Endothelial cell of umbilical vein (primary cell): ENCODE measurements at regions not wholly inside any gene's neighbourhood (a gene's known extent, or its start where the extent isn't known, plus 50 kb on each side); places are given as distances from the start of the nearest gene placed in this dataset.

Experiments
- BruUV-seq: library from RNA; stranded (reverse); fragments of 400-500 nt; replicated peaks from 2 replicates; lab custom pipeline; 2021; lab: Mats Ljungman, UMichigan
- CTCF ChIA-PET: fragments of 300-600, 350-600 bp; sonication (Branson Sonifier 250); formaldehyde crosslinking; loops from one replicate; lab custom pipeline; 2021; ENCODE audit warnings: antibody characterized with exemption, inconsistent platforms; lab: Charles Lee
- POLR2A ChIA-PET: fragments of 300-600, 350-600 bp; sonication (Branson Sonifier 250); formaldehyde crosslinking; loops from one replicate; lab custom pipeline; 2021; ENCODE audit warnings: antibody characterized with exemption, inconsistent platforms; lab: Charles Lee
- DNase-seq: peaks from one replicate; pipeline ENCODE4 v3.0.0-alpha.2; 2011; ENCODE audit warnings: low read depth, low spot score
- FAIRE-seq: peaks from 2 replicates; lab custom pipeline; 2011; peaks lifted over from hg19 to GRCh38; lab: Jason Lieb, UNC
- H2AFZ ChIP-seq: 2 replicates; pipeline ENCODE4 v1.6.0; 2012; ENCODE audit warnings: low read depth, low read length, control low read depth, inconsistent platforms
- H3K27ac ChIP-seq: 2 replicates; pipeline ENCODE4 v1.5.1; 2011; ENCODE audit warnings: low read depth, mild to moderate bottlenecking, control low read depth, low read length, moderate library complexity; ENCODE audit not compliant: insufficient read depth
- H3K27me3 ChIP-seq, 2 experiments: 2 replicates each; pipeline versions ENCODE4 v1.6.0 to v1.6.1; 2011; ENCODE audit warnings: low read length in 2 of 2, mixed read lengths in 1 of 2; ENCODE audit not compliant: control insufficient read depth in 2 of 2, insufficient read depth in 2 of 2
- H3K36me3 ChIP-seq, 2 experiments: 2 replicates in 1 of 2; 3 replicates in 1 of 2; pipeline ENCODE4 v1.5.1; 2011; ENCODE audit warnings: low read length in 2 of 2, mild to moderate bottlenecking in 1 of 2, moderate library complexity in 1 of 2; ENCODE audit not compliant: control insufficient read depth in 2 of 2, insufficient read depth in 2 of 2; ENCODE audit errors: extremely low read depth in 1 of 2
- H3K4me1 ChIP-seq: 3 replicates; pipeline ENCODE4 v1.5.1; 2011; ENCODE audit warnings: mild to moderate bottlenecking, low read length; ENCODE audit not compliant: control insufficient read depth, insufficient read depth; ENCODE audit errors: extremely low read depth
- H3K4me2 ChIP-seq: 2 replicates; pipeline ENCODE4 v1.6.1; 2011; ENCODE audit warnings: low read length, control low read depth, mixed read lengths; ENCODE audit not compliant: insufficient read depth
- H3K4me3 ChIP-seq, 3 experiments: fragments of 200-600 bp in 1 of 3; sonication (generic), shearing (Covaris generic) in 1 of 3; replicated peaks in 1 of 3; 2 replicates each; pipeline ENCODE4 v1.5.1; 2011 to 2016; ENCODE audit warnings: control low read depth in 3 of 3, low read length in 3 of 3, mild to moderate bottlenecking in 2 of 3, inconsistent platforms in 1 of 3, low read depth in 1 of 3, moderate library complexity in 1 of 3; ENCODE audit not compliant: insufficient read depth in 1 of 3
- H3K79me2 ChIP-seq: 2 replicates; pipeline ENCODE4 v1.6.0; 2012; ENCODE audit warnings: low read length, inconsistent platforms; ENCODE audit not compliant: control insufficient read depth, insufficient read depth
- H3K9ac ChIP-seq: replicated peaks from 2 replicates; pipeline ENCODE3; 2011; ENCODE audit warnings: low read length, control low read depth; ENCODE audit not compliant: insufficient read depth; ENCODE audit errors: extremely low read depth
- H3K9me1 ChIP-seq: replicated peaks from 3 replicates; pipeline ENCODE4 v1.6.0; 2011; ENCODE audit warnings: mild to moderate bottlenecking, low read length; ENCODE audit not compliant: control insufficient read depth, insufficient read depth; ENCODE audit errors: extremely low read depth
- H3K9me3 ChIP-seq: replicated peaks from 2 replicates; pipeline ENCODE4 v1.5.1; 2012; ENCODE audit warnings: low read length, inconsistent platforms; ENCODE audit not compliant: control insufficient read depth, insufficient read depth
- H4K20me1 ChIP-seq: replicated peaks from 2 replicates; pipeline ENCODE3; 2011; ENCODE audit warnings: mild to moderate bottlenecking, low read length; ENCODE audit not compliant: control insufficient read depth, insufficient read depth; ENCODE audit errors: extremely low read depth
- CTCF ChIP-seq, 2 donors: IDR thresholded peaks; 1 replicate in 1 of 2; 2 replicates in 1 of 2; pipeline ENCODE4 v1.5.1; 2011; ENCODE audit warnings: low read length in 2 of 2, mild to moderate bottlenecking in 2 of 2, moderate library complexity in 2 of 2, control low read depth in 1 of 2, inconsistent platforms in 1 of 2, low read depth in 1 of 2; ENCODE audit not compliant: insufficient read depth in 1 of 2; ENCODE audit errors: extremely low read depth in 1 of 2
- EZH2 ChIP-seq: IDR thresholded peaks from 2 replicates; pipeline ENCODE4 v1.6.1; 2012; ENCODE audit warnings: borderline replicate concordance, low read depth, mild to moderate bottlenecking, moderate library complexity, low read length, inconsistent platforms; ENCODE audit not compliant: severe bottlenecking
- FOS ChIP-seq: IDR thresholded peaks from 2 replicates; pipeline ENCODE4 v1.6.1; 2011; ENCODE audit warnings: mild to moderate bottlenecking, low read length, moderate library complexity, borderline replicate concordance; ENCODE audit not compliant: insufficient read depth
- GATA2 ChIP-seq: IDR thresholded peaks from 2 replicates; pipeline ENCODE4 v1.7.0; 2011; ENCODE audit warnings: low read depth, mild to moderate bottlenecking, moderate library complexity, mixed read lengths, low read length; ENCODE audit not compliant: insufficient read length, insufficient read depth
- JUN ChIP-seq: IDR thresholded peaks from 2 replicates; pipeline ENCODE4 v1.6.1; 2011; ENCODE audit warnings: borderline replicate concordance, low read depth; ENCODE audit not compliant: insufficient read length, insufficient read depth
- MAX ChIP-seq: IDR thresholded peaks from 2 replicates; pipeline ENCODE4 v1.6.1; 2011; ENCODE audit not compliant: insufficient read depth, insufficient read length
- MYC ChIP-seq: IDR thresholded peaks from one replicate; pipeline ENCODE4 v1.6.1; 2011; ENCODE audit warnings: mild to moderate bottlenecking, low read depth, low read length
- POLR2A ChIP-seq: IDR thresholded peaks from 2 replicates; pipeline ENCODE4 v1.6.1; 2012; ENCODE audit warnings: low read depth, mild to moderate bottlenecking, control low read depth, low read length
- POLR2AphosphoS5 ChIP-seq: IDR thresholded peaks from 2 replicates; pipeline ENCODE4 v1.6.1; 2012; ENCODE audit warnings: low read depth, mild to moderate bottlenecking, control low read depth, low read length, moderate library complexity; ENCODE audit not compliant: insufficient read depth
- dilution Hi-C: fragments of 300-500 bp; cut with MboI; formaldehyde crosslinking; loops from one replicate; pipeline ENCODE4 v1.15.0; 2019; ENCODE audit warnings: low sequenced_read_pairs; ENCODE audit not compliant: extremely low pct_ligation_motif_present
- intact Hi-C: fragments of 100-400 bp; cut with micrococcal nuclease; formaldehyde crosslinking; loops from one replicate; pipeline ENCODE4 v1.10.0; 2022

- Histone ChIP-seq H3K9me1 (no peaks in the 10 kb centered on the region), H3K27ac (no peak overlapping the region), H3K4me2 (no peak overlapping the region), H3K36me3 (no peaks in the 10 kb centered on the region), H3K4me3 (no peak overlapping the region), H2AFZ (no peak overlapping the region), H3K79me2 (no peaks in the 10 kb centered on the region), H3K27me3 (no peaks in the 10 kb centered on the region), H3K4me1 (no peaks in the 10 kb centered on the region), H4K20me1 (no peaks in the 10 kb centered on the region), H3K9me3 (no peaks in the 10 kb centered on the region), H3K9ac (no peak overlapping the region)
- CTCF ChIA-PET, result no interaction called here
- TF ChIP-seq GATA2, result no peak
- no peak for TF ChIP-seq MYC
- no peak for TF ChIP-seq MAX
- TF ChIP-seq EZH2, result no peak
- no peak for TF ChIP-seq CTCF (IDR thresholded peaks at IDR 0.05; ENCODE audit: extremely low read depth in 1 of 2, insufficient read depth in 1 of 2, low read depth in 1 of 2, low read length in 2 of 2)
- no peak for TF ChIP-seq JUN
- TF ChIP-seq FOS, result no peak
- no peak for TF ChIP-seq POLR2AphosphoS5
- TF ChIP-seq POLR2A, result no peak
- FAIRE-seq (no peak), DNase-seq (no peak)
- dilution Hi-C loops, result no loop called here
- no TSS peak for BruUV-seq
- intact Hi-C loops, result no loop called here
- POLR2A ChIA-PET, result no interaction called here
Observed at GRCh38 chr7:10212649-10213048, 761.0 kb upstream of the PHF14 start.
